HG03354 (cell line): ENCODE measurements at regions not wholly inside any gene's neighbourhood (a gene's known extent, or its start where the extent isn't known, plus 50 kb on each side); places are given as distances from the start of the nearest gene placed in this dataset.
A peak's percentile ranks its signal among the peaks of the same experiment; 100 is the strongest.

Experiments used
- ATAC-seq: cut with Tn5 transposase; IDR thresholded peaks from one replicate; pipeline ENCODE4 v1.9.1; 2021; ENCODE audit warnings: mild to moderate bottlenecking; ENCODE audit not compliant: unreplicated experiment, poor library complexity, severe bottlenecking

GRCh38 chr6:165748390-165748789 is 85.3 kb upstream of the PDE10A start:
- no peak for ATAC-seq

GRCh38 chr6:165747963-165748362 is 84.9 kb upstream of the PDE10A start:
- no peak for ATAC-seq

- ATAC-seq: no peak
Measured at GRCh38 chr6:165746331-165746730, 83.3 kb upstream of the PDE10A start.

- no peak for ATAC-seq
Measured at GRCh38 chr6:165745492-165745891, 82.5 kb upstream of the PDE10A start.

- no peak for ATAC-seq
Measured at GRCh38 chr6:165744555-165745228, 81.7 kb upstream of the PDE10A start.

GRCh38 chr6:165743366-165743898 is 80.4 kb upstream of the PDE10A start:
- no peak for ATAC-seq

- ATAC-seq: no peak
Measured at GRCh38 chr6:165742047-165742446, 79.0 kb upstream of the PDE10A start.

GRCh38 chr6:165737396-165737795 is 74.4 kb upstream of the PDE10A start:
- no peak for ATAC-seq

GRCh38 chr6:165735065-165735464 is 72.0 kb upstream of the PDE10A start:
- ATAC-seq: no peak

GRCh38 chr6:165733489-165733791 is 70.4 kb upstream of the PDE10A start:
- no peak for ATAC-seq

- peak; percentile 85 for ATAC-seq
Measured at GRCh38 chr6:165732696-165733488, 69.9 kb upstream of the PDE10A start.

- peak; percentile 62 for ATAC-seq
Measured at GRCh38 chr6:165729307-165729936, 66.4 kb upstream of the PDE10A start.

GRCh38 chr6:165728216-165728615 is 65.2 kb upstream of the PDE10A start:
- ATAC-seq: no peak

GRCh38 chr6:165726965-165727381 is 63.9 kb upstream of the PDE10A start:
- ATAC-seq: no peak

- no peak for ATAC-seq
Measured at GRCh38 chr6:165726290-165726875, 63.3 kb upstream of the PDE10A start.

GRCh38 chr6:165725201-165725600 is 62.2 kb upstream of the PDE10A start:
- no peak for ATAC-seq

GRCh38 chr6:165723326-165723725 is 60.3 kb upstream of the PDE10A start:
- no peak for ATAC-seq

GRCh38 chr6:165722022-165722421 is 59.0 kb upstream of the PDE10A start:
- ATAC-seq: no peak

- ATAC-seq: no peak
Measured at GRCh38 chr6:165721356-165721755, 58.3 kb upstream of the PDE10A start.

GRCh38 chr6:165718491-165718891 is 55.5 kb upstream of the PDE10A start:
- no peak for ATAC-seq
